PC-3 (cell line): ENCODE measurements at regions not wholly inside any gene's neighbourhood (a gene's known extent, or its start where the extent isn't known, plus 50 kb on each side); places are given as distances from the start of the nearest gene placed in this dataset.
"Not testable (repeated sequence)": the region's sequence is repeated elsewhere in the genome, so short reads cannot be mapped to it uniquely, and the experiment has no call there.

Experiments
- EZH2 ChIP-seq: fragments of 300-600 bp; sonication (generic); IDR thresholded peaks from one replicate; pipeline ENCODE4 v1.6.1; 2017; ENCODE audit warnings: antibody characterized with exemption, mild to moderate bottlenecking, low read length; ENCODE audit not compliant: unreplicated experiment
- TF ChIP-seq, protein P1 (sequence below): fragments of 300-600 bp; sonication (generic); conservative IDR thresholded peaks from 2 replicates; pipeline ENCODE4 v1.5.1; 2017; ENCODE audit warnings: antibody characterized with exemption, low read depth, mild to moderate bottlenecking, low read length

DNA sequence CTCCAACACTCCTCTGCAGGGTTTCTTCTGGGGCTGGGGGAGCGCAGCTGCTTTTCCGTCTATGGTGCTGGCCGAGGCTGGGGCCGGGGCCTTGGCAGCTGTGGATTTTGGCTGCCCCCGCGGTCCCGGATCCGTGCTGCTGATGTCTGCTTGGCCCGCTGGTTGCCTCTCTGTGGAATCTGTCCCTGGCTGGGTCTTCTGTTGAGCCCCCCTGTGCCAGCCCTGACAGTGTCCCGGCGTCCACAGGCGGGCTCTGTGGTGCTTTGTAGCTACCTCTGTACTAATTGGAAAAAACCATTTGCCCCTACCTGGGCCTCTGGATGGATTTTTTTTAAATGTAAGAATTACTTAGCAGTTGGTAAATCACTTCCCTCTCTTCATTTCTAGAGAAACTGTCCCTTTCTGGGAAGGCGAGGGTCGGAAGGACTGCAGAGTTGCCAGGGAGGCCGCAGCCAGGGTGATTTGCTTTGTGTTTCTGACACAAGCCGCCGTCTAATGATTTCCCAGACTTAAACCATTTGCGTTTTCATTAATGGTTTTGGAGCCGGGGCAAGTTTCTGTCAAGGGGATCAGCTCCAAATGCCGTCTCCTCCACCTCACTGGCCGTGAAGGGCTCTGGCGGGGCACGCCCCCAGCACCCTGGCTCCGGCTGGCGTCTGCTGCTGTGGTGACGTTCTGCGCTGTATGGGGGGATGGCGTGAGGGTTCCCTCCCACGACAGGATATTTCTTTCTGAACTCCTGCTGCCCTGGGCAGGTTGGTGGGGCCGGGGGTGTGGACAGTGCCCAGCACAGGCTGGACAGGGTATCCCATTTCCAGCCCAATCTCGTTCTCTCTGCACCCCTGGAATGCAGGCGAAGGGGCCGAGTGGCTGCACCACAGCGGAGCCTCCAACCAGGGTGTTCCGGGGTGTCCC is 201.7 kb downstream of the LAT start:
- TF ChIP-seq, protein P1, sequence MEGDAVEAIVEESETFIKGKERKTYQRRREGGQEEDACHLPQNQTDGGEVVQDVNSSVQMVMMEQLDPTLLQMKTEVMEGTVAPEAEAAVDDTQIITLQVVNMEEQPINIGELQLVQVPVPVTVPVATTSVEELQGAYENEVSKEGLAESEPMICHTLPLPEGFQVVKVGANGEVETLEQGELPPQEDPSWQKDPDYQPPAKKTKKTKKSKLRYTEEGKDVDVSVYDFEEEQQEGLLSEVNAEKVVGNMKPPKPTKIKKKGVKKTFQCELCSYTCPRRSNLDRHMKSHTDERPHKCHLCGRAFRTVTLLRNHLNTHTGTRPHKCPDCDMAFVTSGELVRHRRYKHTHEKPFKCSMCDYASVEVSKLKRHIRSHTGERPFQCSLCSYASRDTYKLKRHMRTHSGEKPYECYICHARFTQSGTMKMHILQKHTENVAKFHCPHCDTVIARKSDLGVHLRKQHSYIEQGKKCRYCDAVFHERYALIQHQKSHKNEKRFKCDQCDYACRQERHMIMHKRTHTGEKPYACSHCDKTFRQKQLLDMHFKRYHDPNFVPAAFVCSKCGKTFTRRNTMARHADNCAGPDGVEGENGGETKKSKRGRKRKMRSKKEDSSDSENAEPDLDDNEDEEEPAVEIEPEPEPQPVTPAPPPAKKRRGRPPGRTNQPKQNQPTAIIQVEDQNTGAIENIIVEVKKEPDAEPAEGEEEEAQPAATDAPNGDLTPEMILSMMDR = not testable (repeated sequence)
- not testable (repeated sequence) for TF ChIP-seq EZH2
